NCI-H526 treated with DMSO at 0.1 percent for 48 hours (cell line): ENCODE measurements at regions not wholly inside any gene's neighbourhood (a gene's known extent, or its start where the extent isn't known, plus 50 kb on each side); places are given as distances from the start of the nearest gene placed in this dataset.

Source experiments
- DNase-seq: peaks from one replicate; lab custom pipeline; 2025; lab: John Stamatoyannopoulos, UW

DNA sequence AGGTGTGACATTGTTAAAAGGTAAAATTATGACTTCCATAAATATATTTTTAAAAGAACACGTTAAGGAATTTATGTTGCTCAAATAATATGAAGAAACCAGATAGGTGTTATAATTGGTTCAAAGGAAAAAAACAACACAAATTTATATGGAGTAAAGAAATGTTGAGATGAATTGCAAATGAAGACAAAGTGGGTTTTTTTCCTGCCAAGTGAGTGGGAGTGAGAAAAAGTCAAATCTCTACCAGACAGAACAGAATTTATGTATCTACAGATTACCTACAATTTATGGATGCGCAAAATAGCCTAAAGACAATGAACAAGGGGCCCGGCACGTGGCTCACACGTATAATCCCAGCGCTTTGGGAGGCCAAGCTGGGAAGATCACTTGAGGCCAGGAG lies 159.7 kb upstream of the SLC1A4 start:
- DNase-seq: no peak

DNA sequence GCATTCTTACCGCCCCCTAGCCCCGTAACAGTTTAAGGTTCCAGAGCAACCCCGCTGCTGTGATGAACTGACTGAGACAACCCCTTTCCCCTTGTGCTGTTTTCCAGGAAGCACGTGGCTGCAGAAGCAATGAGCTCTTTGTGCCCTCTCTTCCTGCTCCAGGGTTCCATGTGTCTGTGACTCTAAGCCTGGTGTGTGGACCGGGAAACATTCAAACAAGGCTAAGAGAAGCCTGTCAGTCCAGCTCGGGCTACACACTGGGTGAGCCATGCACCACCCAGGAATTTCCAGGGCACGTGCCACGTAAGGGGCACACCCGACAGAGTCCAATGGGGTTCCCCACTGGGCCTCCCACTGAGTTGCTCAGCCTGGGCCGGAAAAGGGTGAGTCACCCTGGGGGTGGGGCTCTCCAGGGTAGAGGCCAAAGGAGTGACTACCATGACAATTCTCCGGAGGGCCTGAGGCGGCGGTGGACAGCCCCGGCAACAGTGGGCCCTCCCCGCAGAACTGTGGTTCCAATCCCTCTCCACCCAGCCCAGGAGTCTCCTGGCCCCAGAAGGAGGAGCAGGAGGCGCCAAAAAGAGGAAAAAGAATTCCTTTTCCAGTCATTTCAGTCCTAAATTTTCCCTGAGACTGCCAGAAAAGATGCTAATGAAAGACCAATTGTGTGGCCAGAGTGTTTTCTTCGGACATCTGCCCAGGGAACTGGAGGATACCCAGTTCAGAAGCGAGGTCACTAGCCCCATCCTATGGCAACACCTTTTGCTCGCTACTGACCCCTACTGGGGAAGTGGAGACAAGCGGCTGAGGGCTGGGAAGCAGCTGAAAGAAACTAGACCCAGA lies 157.8 kb upstream of the SLC1A4 start:
- DNase-seq: peak; percentile 9

DNA sequence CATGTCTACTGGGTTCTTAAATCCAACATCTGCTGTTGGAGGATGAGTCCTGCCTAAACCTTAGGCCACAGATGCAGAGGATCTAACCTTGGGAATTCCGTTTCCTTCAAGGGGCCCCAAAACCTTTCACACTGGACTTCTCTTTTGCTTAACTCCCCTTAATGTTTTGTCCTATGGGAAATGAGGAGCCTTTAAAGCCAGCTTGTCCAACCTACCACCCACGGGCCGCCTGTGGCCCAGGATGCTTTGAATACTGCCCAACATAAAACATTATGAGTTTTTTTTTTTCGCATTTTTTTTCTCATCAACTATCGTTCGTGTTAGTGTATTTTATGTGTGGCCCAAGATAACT lies 157.2 kb upstream of the SLC1A4 start:
- no peak for DNase-seq

DNA sequence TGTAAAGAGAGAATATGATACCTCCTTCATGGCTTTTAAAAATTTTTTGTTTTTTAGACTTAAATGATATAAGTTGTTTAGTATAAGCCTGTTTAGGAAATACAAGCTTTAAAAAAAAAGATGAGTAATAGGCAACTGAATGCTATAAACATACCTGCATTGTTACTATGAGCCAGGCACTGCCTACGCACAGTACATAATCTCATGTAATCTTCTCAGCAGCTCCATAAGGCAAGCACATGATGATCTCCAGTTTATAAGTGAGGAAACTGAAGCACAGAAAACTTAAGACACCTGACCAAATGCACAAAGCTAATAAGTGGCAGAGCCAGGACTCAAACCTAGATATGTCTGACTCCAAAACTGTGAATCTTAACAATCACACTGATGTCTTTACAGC lies 156.3 kb upstream of the SLC1A4 start:
- no peak for DNase-seq

DNA sequence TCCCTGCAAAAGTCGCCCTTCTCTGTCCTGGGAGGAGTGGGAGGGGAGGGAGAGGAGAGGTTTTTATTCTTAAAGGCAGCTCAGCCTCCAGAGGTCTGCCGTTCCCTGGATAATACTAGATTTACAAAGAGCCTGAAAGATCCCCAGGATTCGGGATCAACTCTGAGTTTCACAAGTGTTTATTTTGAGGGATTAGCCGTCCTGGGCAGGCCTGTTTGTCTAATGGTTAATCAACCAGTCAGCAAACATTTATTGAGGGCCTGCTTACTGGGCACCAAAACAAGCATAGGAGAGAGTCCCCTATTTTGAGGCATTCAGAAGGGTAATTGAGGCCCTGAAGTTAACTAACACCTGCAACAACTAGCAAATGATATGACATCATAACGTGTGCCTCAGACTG lies 152.6 kb upstream of the SLC1A4 start:
- DNase-seq: no peak

DNA sequence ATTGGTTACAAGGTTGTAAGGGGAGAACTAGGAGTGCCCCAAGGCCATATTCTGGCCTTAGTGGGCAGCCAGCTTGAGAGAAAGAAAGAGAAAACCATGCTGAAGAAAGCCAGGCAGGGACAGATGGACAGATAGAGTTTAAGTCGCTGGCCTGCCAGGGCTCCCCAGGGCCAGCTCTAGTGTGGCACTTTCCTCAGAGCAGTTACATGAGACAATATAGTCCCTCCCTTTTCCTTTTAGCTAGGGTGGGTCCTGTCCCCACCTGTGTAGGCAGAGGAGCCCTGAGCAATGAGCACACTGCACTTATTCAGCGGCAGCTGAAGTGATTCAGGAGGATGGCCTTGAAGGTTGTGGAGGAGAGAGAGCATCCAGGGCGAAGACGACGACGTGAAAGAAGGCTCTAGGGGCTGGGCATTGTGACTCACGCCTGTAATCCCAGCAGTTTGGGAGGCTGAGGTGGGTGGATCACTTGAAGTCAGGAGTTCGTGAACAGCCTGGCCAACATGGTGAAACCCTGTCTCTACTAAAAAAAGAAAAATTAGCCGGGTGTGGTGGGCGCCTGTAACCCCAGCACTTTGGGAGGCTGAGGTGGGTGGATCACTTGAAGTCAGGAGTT lies 152.0 kb upstream of the SLC1A4 start:
- no peak for DNase-seq

DNA sequence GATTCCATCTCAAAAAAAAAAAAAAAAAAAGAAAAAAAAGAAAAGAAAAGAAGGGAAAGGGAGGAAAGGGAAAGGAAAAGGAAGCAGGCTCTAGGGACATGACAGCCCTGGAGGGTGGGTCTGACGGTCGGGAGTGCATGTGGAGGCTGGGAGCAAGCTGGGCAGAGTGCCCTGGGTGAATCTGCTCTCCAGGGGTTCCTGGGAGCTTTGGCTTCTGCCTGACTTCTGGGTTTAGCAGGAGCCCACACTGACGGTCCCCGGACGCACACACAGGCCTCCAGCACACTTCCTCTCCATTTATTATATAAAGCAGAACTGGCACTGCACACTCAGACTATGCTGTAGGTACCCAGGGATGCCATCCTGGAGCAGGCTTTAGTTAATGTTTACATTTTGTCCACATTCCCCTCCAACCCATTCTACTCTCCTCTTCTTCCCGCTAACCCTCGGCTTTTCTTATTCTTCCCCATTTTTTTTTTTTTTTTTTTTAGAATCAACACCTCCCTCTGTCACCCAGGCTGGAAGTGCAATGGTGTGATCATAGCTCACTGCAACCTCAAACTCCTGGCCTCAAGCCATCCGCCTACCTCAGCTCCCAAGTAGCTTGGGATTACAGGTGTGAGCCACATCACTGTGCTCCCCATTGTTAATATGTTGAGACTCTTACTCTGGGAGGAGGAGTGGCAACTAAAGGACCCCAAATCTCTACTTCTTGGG lies 151.1 kb upstream of the SLC1A4 start:
- DNase-seq: no peak

DNA sequence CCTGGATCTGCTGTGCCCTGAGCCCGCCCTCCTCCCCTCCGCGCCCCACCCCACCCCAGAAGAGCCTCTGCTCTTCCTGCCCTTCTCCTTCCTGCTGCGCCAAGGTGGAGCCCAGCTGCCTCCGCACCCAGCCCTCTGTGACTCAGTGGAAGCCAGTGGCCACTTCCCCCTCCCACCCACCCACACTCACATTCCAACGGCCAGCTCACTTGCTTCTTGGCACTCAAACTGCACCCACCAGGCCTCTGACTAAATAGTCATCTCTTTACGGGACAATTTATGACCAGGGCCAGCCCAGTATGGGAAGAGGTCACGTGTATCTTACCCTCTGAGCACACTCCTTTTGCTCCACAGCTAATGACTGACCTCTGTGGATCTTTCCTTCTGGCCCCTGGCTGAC lies 150.4 kb upstream of the SLC1A4 start:
- no peak for DNase-seq

DNA sequence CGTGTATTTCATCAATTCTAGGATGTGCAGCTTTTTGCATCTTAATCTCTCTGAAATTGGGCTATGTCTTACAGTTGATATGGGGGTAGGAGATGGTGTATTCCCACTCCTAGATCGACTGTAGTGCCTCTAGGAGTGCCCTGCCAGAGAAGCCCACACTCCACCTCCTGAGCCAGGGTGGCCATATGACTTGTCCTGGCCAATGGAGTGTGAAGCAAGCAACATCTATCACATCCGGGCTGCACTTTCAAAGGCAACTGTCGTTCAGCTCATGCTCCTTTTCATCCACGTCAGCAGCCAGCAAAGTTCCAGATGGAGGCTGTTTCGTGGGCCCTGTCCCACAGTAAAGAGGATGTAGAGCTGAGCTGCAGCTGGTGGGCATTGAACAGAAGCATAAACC lies 149.4 kb upstream of the SLC1A4 start:
- DNase-seq: no peak

DNA sequence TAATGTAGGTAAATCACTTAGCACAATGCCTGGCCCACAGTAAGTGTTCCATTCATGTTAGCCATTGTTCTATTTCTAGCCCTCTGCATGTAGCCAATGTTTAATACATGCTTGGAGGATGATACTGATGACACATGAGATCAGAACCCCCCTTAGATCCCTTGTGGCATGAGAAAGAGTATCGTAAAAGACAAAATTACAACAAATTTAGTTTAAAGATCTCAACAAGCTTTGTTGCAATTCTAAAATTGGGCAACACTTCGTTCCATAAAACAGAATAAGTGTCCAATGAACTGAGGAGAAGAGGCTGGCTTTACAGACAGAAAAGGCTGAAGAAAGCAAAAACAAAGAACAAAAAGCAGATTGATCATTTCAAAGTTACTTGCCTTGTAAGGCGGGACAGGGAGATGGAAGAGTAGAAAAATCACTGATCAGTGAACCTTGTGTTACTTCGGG lies 148.7 kb upstream of the SLC1A4 start:
- DNase-seq: no peak

DNA sequence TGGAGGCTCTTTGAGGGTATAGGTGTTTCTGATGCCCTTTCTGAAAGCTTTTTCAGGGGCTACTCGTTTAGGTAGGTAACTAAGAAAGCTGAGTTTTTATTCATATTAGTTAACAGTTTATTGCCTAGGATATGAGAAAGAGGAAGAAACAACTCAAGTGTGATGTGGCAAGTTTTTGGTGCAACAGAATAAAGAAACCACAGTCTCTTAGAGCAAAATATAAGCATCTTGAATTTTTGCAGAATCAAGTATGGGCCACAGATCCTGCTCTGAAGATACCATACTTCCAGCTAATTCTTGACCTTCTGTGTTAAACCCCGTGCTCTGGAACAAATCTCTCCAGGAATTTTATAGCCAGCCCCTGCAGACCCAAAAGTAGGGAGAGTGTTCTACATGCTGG lies 147.7 kb upstream of the SLC1A4 start:
- no peak for DNase-seq

DNA sequence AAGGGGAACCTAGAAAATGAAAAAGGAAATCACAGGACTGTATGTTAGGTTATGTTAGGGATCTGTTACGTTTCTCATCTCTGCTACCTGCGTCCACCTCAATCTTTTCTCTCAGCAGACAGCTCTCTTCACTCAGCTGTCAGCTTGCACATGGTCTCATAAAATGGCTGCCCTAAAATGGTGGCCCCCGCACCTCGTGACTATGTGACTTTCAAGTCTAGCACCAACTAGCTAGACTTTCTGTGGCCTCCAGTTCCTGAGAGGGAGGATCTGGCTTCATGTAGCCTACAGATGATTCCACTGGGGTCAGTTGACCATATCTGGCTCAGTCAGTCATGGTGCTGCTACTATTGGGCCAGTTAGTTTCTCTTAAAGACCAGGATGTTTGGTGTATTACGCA lies 147.2 kb upstream of the SLC1A4 start:
- DNase-seq: no peak

DNA sequence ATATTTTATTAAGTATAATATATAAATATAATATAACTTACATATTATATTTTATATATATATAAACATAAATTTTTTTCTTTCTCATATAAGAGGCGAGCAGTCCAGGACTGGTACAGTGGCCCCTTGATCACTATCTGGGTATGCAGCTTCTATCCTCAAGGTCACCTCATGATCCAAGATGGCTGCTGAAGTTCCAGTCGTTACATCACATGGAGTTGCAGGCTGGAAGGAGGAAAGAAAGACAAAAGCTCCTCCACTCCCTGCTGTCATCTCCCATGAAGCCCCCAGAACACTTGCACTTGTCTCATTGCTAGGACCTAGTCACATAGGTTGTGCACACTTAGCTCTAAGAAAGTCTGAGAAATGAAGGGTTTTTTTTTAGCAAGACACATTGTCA lies 145.1 kb upstream of the SLC1A4 start:
- no peak for DNase-seq

DNA sequence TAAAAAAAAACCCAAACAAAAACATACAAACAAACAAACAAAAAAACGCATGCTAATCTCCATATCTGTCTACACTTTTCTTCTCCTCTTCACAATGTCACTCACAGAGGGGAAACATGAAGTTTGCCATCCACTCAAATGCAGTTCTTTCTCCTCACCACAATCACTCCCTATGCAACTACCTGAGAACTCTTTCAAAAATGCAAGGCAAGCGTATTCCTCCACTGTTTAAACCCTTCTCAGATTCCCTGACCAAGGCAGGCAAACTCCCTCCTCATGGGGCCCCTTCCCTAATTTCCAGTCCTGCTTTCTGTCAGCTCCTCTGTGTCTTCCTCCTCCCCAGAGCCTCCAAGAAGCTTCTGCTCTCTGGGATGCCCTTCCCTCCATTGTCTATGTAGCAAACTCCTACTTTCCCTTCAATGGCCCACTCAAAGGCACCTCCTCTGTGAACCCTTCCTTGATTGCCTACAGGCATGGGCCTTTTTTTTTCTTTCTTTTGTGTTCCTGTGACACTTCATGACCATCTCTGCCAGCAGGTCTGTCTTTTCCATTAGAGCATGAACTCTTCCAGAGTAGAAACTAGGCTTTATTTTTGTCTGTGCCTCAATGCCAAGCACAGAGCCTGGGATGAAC lies 143.8 kb upstream of the SLC1A4 start:
- no peak for DNase-seq

DNA sequence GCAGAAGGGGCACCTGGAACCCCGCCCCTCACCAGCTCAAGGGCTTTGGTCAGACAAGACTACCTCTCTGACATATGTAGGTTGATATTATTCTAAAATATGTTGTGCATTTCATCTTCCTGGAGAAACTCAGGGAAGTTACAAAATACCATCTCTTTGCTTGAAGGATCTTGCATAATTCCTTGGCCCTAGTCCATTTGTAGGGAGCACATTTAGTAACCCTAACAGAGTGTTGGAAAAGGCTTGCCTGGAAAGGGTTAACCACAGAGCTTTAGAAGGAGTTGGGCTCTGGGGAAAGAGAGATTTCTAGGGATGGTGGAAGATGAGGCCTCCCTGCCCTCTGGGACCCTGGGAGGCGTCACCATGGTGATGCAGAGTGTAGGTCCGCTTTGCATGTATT lies 143.0 kb upstream of the SLC1A4 start:
- DNase-seq: no peak

DNA sequence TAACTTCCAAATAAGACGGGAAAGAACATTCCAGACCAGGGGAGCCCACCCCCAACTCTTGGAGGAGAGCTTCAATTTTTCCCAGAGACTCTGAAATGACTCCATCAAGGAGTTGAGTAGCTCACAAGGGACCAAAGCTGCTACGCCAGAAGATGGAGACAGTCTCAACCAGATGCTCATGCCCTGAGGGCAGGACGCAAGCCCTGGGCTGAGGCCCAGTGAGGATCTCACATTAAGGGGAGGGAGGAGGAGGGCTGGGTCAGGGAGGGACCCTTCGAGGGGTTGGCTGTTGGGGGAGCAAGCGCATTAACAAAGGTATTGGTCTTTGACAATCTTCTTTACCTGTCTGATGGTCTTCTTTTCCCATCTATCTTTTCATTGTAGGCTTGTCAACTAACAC lies 141.3 kb upstream of the SLC1A4 start:
- no peak for DNase-seq

DNA sequence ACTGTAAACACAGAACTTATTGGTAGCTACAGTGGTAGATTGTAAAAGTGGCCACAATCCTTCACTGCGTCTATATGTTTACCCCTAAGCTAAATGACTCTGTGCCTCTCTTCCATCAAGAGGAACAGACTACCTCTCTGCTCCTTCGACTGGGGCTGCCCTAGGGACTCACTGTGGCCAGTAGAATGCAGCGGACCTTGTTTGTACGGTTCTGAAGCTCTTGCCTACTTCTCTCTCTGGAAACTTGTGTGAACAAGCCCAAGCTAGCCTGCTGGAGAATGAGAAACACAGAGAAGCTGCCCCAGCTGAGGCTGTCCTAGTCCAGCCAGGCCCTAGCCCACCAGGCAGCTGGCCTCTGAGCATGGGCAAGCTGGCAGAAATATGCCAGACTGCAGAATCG lies 140.8 kb upstream of the SLC1A4 start:
- no peak for DNase-seq

DNA sequence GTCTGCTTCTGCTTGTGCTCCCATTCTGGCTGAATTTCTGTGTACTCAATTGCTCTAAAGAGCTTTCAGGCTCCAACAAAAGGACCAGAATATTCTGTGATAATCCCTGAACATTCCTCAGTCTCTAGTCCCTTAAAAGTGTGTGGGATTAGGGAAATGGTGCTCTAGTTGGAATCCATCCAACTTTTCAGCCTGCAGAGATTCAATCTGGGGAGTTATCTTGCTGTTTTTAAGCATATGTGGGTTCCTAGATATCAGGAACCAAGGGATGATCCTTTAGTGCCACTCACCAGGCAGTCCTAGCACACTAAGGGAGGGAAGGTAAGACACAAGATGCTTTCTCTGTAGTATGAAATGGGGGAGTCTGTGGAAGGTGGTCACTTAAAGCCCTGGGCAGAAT lies 140.3 kb upstream of the SLC1A4 start:
- DNase-seq: no peak

DNA sequence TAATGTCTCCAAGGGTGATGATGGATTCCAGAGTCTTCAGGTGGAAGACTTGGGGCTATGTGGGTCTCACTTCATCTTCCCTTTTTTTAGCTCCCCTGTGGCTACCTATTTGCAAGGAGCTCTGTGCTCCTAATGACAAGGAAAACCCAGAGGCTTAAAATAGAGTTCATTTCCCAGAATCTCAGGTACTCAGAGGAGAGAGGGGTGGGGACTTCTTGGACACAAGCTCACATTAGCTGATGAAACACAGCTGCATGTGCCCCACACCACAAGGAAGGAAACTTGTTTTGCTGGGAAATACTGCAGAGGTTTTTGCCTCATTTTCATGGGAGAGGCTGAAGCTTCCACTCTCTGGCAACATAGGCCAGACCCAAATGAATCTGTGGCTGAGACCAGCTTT lies 138.6 kb upstream of the SLC1A4 start:
- no peak for DNase-seq

DNA sequence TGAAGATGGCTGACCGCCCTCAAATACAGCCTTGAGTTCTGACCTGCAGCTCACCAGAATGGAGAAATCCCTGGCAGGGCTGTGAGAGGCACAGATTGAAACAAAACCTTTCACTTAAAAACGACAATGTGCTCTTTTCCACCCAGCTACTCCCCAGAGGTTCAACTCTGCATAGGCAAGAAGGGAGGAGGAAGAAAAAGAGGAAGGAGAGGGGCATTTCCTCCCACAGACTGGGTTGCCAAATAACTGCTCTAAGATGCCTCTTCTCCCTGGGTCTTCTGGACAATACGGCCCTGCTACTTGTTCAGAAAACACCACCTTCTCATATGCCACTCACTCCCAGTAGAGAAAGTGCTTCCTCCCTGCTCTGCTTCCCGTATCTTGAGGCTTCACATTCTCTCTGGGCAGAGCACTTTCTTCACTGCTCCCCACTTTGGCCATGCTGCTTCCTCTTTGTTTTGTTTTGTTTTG lies 136.4 kb upstream of the SLC1A4 start:
- no peak for DNase-seq

DNA sequence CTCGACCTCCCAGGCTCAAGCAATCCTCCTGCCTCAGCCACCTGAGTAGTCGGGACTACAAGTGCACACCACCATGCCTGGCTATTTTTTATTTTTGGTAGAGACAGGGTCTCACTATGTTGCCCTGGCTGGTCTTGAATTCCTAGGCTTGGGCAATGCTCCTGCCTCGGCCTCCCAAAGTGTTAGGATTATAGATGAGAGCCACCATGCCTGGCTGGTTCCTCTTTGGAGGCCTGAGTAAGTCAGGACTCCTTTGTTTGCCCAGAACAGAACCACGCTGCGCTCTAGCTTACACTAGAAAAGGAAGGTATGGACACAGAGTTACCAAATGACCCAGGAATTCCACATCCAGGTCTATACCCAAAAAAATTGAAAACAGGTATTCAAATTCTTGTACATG lies 135.9 kb upstream of the SLC1A4 start:
- DNase-seq: no peak

DNA sequence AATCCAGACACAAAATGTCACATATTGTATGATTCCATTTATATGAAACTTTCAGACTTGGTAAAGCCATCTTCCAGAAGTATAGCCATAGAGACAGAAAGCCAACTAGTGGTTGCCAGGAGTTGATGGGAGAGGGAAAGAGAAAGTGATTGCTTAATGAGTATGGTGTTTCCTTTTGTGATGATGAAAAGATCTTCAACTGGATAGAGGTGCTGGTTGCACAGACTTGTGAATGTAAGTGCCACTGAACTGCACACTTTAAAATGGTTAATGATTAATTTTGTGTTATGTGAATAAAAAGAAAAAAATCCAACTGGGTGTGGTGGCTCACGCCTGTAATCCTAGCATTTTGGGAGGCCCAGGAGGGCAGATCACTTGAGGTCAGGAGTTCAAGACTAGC lies 135.3 kb upstream of the SLC1A4 start:
- DNase-seq: no peak

DNA sequence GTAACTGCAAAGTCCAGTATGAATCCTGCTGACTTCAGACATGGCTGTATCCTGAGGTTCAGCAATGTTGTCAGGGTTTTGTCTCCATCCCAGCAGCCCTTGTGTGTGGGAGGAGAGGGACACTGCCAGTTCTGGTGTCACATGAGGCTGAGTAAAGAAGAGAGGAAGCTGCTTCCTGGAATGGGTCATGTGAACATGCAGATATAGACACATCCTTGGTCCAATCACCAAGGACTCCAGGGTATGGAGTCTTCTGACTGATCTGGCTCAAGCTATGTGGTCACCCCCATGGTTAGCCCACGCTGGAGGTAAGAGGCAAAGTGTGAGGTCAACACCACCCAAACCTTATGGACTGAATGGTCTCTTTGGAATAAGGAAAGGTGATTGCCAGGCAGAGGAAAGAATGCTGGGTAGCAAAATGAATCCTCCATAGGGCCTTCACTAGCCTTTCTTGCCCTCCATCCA lies 134.4 kb upstream of the SLC1A4 start:
- DNase-seq: no peak
